AG09319 (cell line): ENCODE measurements at regions not wholly inside any gene's neighbourhood (a gene's known extent, or its start where the extent isn't known, plus 50 kb on each side); places are given as distances from the start of the nearest gene placed in this dataset.

Source experiments
- DNase-seq: peaks from one replicate; pipeline ENCODE4 v3.0.0-alpha.2; 2010; ENCODE audit warnings: low read depth; ENCODE audit errors: extremely low read depth
- TF ChIP-seq, protein P1 (sequence below): IDR thresholded peaks from 2 replicates; pipeline ENCODE4 v1.5.1; 2011; ENCODE audit warnings: low read depth, mild to moderate bottlenecking, inconsistent platforms, low read length, moderate library complexity

DNA sequence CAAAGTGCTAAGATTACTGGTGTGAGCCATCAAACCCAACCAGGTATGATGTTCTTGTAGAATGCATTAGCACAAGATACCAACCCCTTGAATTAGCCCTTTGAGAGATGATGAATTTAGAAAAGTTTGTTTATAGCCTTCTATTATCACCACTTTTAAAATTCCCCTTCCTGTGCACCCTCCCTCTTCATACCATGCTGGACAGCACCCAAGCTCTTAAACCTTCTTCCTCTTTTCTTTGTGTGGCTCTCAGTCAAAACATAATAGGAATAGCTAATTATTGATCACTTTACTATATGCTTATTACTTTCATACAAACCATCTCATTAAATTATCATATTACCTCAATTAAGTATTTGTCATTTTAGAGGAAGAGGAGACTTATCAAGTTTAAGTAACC is 87.6 kb upstream of the TMED7 start:
- TF ChIP-seq, protein P1, sequence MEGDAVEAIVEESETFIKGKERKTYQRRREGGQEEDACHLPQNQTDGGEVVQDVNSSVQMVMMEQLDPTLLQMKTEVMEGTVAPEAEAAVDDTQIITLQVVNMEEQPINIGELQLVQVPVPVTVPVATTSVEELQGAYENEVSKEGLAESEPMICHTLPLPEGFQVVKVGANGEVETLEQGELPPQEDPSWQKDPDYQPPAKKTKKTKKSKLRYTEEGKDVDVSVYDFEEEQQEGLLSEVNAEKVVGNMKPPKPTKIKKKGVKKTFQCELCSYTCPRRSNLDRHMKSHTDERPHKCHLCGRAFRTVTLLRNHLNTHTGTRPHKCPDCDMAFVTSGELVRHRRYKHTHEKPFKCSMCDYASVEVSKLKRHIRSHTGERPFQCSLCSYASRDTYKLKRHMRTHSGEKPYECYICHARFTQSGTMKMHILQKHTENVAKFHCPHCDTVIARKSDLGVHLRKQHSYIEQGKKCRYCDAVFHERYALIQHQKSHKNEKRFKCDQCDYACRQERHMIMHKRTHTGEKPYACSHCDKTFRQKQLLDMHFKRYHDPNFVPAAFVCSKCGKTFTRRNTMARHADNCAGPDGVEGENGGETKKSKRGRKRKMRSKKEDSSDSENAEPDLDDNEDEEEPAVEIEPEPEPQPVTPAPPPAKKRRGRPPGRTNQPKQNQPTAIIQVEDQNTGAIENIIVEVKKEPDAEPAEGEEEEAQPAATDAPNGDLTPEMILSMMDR, result no peak
- DNase-seq, result no peak

DNA sequence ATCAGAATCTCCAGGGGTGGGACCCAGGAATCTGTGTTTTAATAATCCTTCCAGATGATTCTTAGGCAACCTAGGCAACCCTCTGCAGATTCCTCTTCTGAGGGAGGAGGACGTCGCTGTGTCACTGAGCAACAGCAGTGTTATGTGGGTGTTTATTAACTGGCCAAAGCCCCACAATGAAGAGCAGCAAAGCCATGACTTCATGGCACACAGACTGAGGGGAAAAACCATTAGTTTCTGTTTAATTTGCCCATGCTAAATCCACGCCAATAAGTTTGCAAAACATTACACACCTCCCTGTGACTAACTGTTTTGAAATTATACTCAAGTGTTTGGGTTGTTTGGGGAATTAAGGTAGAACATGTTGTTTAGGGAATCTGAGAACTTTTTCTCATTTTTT is 83.7 kb upstream of the TMED7 start:
- no peak for DNase-seq
- TF ChIP-seq, protein P1, result no peak

DNA sequence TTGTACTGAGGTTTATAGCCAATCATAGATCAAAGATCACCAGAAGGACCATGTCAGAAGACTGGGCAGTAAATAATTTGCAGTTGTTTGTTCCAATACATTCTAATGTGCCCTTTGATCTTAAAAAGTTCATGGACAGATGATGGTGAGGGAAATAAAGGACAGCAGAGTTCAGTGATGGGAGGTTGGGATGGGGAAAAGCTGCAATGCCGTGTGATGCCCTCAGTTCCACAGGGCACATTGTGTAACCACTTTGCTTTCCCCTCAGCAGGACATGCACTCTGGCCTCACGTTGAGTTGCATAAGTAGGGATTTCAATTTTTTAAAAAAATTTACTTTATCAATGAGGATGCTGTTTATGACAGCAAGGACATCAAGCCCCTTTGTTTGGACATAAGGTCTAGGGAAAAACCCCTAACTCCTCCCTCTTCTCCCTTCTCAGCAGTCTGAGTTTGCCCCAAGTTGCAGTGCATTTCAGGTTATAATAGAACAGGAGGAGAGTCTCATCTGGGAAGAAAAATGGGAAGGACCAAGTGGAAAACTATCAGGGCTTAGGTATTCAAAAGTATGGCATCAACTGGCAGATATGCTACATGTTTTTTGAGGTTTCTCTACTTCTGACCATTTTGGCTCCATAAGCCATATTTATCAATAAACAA is 83.1 kb upstream of the TMED7 start:
- TF ChIP-seq, protein P1, result no peak
- no peak for DNase-seq

DNA sequence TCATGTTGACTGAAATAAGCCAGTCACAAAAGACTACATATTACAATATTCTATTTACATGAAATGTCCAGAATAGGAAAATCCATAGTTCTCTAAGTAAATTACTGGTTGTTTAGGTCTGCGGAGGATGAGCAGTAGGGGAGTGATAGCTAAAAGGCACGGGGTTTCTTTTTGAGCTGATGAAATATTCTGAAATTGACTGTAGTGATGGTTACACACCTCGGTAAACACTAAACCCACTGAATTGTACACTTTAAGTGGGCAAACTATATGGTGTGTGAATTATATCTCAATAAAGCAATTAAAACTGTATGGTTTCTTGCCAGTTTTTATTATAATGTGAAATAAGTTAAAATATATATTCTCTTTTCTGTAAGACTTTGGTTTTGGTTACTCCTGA is 77.7 kb upstream of the TMED7 start:
- DNase-seq, result no peak
- TF ChIP-seq, protein P1, result no peak

DNA sequence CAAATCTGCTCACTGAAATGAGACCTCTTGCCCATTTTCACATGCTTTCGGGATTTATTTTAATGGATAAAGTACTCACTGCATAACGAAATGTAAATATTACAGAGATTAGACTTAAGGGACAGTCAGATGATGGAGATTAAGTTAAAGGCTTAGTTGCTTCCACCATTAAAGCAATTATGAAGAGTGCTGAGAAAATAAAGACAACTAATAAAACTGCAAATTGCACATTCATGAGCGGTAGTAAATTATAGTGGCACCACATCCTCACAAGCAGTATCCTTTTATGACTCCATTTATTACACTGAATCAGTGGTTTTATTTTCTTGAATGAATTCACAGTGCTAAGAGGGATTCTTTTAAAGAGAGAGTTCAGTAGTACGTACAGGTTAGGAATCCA is 76.2 kb upstream of the TMED7 start:
- TF ChIP-seq, protein P1, result no peak
- DNase-seq, result no peak

DNA sequence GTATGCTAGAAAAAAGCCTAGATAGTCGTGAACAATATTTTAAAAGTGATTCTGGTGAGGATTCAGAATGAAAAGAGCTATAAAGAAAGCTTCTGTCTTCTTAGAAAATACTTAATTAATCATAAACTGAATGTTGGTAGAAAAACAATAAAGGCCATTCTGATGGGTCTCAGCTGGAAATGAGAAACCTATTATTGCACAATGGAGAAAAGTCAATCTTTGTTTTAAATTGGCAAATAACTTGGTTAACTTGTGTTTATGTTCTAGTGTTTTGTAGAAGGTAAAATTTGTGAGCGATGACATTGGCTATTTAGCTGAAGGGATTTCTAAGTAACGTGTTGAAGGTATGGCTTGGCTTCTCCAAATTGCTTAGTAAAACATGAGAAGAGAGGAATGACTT is 74.1 kb upstream of the TMED7 start:
- TF ChIP-seq, protein P1, result no peak
- no peak for DNase-seq

DNA sequence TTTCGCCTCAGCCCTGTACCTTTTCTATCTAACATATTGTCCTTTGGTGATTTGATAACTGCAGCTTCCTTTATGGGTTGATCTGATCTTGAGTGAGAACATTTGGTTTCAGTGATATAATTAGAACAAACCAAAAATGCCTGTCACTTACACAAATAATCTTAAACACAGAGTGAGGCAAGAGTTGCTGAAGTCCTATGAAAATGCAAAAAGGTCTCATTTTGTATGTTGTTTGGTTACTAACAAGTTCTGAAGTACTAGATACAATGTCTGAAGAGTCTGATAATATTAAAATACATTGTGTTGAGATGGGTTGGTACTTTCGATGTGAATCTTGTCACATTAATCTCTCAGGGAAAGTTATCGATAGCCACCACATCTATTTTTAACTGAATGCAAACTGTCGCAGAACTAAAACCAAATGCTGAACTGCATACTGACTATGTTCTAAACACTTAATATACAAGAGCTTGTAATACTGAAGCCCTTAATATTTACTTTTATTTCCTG is 70.4 kb upstream of the TMED7 start:
- TF ChIP-seq, protein P1, result no peak
- no peak for DNase-seq
